HG03432 (cell line): ENCODE measurements at regions not wholly inside any gene's neighbourhood (a gene's known extent, or its start where the extent isn't known, plus 50 kb on each side); places are given as distances from the start of the nearest gene placed in this dataset.

Experiments used
- ATAC-seq: cut with Tn5 transposase; IDR thresholded peaks from one replicate; pipeline ENCODE4 v1.9.1; 2021; ENCODE audit warnings: mild to moderate bottlenecking, moderate library complexity; ENCODE audit not compliant: unreplicated experiment

DNA sequence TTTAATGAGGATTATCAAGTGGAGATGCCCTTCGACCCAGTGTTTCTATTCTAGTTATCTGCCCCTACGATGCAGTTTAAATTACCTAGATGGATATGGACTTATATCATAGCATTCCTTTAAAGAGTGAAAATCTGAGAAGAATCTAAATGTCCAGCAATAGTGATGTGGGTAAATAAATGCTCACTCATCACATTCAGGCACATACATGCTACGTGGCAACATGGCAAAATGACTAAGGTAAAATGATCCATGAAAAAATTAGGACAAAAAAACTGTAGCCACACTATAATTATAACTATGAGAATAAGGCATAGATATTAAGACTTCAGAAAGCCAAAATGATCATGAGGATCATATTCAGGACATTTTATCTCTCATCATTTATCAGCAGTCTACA, 82.4 kb upstream of the PDE1C start:
- no peak for ATAC-seq

DNA sequence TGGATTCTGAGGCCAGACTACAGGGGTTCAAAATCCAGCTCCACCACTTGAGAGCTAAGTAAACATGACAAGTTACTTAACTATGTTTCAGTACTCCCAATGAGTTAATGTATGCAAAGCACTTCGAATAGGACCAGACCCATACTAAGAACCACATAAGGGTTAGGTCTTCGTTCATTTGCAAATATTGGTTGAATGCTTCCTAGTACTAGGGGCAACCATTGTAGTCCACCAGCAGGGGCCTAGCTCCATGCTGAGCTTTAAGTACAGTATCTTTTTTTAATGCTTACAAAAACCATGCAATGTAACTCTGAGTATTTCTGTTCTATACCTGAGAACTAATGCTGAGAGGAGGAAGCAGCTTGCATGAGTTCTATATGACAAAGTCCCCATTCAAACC, 80.4 kb upstream of the PDE1C start:
- ATAC-seq: no peak

DNA sequence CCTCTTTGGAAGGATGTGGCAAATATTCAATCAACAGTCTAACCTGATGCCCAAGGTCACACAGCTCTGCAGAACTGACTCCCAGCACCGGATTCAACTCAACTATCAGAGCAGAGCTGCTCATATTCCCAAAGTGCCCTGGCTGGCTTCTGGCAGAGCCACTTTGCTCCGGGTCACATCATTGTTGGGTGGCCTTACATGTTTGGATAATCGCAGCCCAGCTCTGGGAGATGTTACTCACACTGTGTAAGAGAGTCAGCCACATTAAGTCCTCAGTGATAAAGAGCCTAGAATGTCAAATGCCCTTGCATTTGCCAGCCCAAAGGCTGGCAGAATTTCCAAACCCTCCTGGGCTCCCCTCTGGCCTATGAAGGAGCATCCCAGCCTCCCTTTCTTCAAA, 79.8 kb upstream of the PDE1C start:
- ATAC-seq: no peak

DNA sequence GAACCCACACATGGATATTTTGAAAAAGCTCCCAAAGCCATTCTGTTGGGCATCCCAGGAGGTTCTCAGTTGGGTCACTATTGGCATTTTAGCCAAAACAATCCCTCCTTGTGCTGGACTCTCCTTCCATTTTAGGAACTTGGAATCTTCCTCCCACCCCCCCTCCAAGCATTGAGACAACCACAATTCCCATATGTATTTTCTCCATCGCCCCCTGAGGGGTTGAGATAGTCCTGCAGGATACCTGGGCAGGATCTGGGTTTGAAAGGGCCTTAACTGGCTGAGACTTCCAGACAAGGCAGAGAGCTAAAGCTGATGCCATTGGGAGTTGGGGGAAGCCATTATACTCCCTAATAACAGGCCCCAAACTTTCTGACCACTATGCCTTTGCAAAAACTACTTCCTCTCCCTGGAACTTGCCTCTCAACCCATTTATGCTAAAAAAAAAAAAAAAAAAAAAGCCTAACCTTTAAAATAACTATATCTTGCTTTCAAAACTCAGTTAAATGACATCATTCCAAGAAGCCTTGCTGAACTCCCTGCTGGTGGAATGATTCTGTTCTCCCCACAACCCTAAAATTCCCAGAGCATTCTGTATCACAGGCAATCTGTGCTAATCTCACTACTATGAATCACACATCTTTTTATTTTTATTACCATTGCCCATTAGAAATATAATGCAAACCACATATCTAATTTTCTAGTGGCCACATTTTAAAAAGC, 77.5 kb upstream of the PDE1C start:
- no peak for ATAC-seq

DNA sequence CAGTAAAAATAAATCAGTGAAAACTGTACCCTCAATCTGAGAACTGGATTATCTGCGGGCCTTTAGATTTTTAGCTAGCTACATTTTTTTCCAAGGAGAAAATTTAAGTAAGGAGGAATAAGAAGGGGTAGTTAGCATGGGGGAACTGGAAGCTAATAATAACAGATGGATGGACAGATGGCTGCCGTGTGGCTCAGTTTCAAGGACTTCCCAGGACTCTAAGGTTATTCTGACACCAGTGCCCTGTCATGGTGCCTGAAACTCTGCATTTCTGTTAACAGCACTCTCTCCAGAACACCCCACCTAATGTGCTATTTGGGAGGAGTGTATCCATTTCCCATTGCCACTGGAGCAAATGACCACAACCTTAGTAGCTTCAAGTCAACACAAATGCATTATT, 75.7 kb upstream of the PDE1C start:
- no peak for ATAC-seq

DNA sequence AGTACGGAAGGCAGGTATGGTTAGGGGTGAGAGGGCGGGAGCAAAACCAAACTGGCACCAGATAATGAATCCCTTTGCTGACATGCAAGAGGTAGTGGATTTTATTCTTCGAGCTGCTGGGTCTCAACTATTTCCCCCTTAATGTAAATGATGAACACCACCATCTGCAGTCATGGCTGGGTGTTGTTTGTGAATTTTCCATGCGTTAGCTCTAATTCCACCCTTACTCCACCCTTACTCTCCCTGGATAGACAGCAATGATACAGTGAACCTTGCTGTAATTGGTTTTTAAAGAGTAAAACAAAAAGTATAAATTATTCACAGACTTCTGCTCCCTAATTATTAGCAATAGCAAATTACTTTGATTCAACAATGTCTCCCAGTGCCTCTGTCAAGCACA, 74.5 kb upstream of the PDE1C start:
- ATAC-seq: no peak

DNA sequence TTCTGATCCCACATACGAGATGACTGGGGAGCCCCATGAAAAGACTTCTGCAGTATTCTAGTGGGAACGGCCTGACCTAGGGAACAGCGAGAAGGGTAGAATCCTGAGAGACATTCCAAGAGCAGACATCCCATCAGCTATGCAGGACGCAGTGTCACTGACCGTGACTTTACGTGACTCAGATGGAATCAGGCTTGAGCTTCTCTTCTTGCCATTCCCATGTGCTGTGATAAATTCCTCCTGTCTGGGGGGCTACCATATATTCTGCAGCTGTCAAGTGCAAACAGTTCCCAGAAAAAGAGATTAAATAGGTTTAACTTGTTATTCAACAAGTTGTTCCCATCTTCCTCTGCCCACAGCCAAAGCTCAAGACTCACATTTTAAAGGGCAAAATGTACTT, 73.1 kb upstream of the PDE1C start:
- no peak for ATAC-seq

DNA sequence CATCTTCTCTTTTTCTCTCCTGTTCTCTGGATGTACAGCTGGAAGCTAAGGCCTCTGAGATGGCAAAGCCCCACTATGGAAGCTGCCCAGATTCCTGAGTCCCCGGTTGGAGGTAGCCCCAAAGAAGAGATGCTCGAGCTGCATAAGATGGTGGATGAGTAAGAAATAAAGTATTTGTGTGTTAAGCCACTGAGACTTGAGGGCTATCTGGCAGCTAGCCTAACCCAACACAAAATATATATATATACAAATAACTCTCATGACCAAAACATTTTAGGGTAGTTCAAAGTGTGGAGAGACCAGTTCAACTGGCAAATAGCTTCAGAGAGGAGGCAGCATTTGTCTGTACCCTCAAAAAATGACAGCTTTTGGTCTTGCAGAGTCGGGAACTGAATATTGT, 72.4 kb upstream of the PDE1C start:
- ATAC-seq: no peak

DNA sequence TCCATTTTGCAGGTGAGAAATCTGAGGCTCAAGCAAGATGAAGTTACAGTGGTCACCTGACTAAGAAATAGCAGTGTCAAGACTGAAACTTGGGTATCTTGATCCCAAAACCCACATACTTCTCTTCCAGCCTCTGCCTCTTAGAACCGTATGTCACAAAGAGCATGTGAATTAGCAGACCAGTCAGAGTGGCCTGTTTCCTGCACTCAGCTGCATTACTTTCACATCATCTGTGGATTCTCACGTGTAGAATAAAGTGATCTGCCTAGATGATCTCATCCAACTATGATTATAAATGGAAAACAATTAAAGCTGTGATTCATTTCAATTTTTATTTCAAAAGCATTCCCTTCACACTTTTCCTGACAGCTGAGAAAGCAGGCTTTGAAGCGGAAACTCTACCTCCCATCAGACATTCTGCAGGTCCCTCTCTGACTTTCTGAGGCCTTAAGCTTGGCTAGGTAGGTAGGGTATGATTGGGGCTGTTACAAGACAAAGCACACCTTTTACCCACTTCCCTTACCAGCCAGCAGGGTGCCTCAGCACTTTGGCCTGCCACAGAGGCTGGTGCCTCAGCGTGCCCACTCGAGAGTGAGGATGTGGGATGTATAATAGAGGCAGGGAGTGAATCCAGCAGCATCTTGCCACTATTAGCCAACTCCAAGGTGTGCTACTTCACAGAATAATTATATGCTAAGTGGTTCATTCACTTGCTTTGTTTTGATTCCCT, 70.2 kb upstream of the PDE1C start:
- no peak for ATAC-seq

DNA sequence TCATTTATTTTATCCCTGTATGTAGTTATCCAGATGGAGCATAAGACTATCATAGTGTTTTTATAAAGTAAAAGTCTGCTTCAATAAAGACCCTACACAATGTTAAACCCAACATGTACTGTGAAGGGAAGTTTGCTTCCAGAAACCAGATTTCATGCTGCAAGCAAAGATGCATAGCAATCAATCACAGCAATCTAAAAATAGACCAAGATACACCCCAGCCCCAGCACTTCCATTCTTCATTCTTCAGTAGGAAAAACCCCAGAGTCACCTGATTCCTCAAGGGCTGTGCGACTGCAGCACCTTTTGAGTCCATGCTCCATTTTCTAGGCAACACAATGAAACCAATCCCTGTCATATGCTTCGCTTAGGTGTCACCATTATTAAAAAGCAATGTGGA, 66.9 kb upstream of the PDE1C start:
- no peak for ATAC-seq

DNA sequence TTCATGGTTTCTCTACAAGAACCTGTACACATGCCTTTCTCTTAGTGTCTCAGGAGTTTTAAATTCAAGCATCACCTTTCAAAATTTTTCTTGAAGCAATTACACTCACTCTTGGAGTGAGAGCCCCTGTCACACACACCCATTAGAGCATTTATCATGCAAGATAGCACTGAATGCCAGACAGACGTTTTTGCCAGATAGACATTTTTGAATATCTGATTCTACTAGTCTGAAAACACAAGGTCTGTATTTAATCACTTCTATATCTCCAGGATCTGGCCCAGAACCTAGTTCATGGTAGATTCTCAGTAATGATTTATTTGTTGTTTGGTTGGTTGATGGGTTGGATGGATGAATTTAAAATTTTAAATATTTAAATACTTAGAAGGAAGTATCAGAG, 60.9 kb upstream of the PDE1C start:
- no peak for ATAC-seq

DNA sequence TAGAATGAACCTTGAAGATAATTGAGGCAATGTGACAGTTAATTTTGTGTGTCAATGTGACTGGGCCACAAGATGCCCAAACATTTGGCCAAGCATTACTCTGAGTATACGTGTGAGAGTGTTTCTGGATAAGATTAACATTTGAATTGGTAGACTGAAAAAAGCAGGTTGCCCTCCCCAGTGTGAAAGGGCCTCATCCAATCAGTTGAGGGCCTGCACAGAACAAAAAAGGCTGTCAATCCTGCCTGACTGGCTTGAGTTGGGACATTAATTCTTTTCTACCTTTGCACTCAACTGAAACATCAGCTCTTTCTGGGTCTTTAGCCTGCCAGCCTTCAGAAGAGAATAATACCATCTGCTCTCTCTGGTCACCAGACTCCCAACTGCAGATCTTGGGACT, 56.6 kb upstream of the PDE1C start:
- no peak for ATAC-seq
